HUES48 (cell line): ENCODE measurements at regions not wholly inside any gene's neighbourhood (a gene's known extent, or its start where the extent isn't known, plus 50 kb on each side); places are given as distances from the start of the nearest gene placed in this dataset.

Source experiments
- H3K27ac ChIP-seq: one replicate; pipeline ENCODE4 v1.7.0; 2013; ENCODE audit warnings: low read depth, low read length, inconsistent platforms
- H3K27me3 ChIP-seq: 2 replicates; pipeline ENCODE4 v1.6.1; 2013; ENCODE audit warnings: mild to moderate bottlenecking, low read length; ENCODE audit not compliant: control insufficient read depth, insufficient read depth
- H3K36me3 ChIP-seq: 2 replicates; pipeline ENCODE4 v1.6.1; 2013; ENCODE audit warnings: low read length; ENCODE audit not compliant: control insufficient read depth, insufficient read depth
- H3K4me1 ChIP-seq: 2 replicates; pipeline ENCODE4 v1.6.1; 2013; ENCODE audit warnings: mild to moderate bottlenecking, low read length; ENCODE audit not compliant: control insufficient read depth, insufficient read depth
- H3K4me3 ChIP-seq: 2 replicates; pipeline ENCODE4 v1.5.1; 2013; ENCODE audit warnings: mild to moderate bottlenecking, low read depth, low read length
- H3K9ac ChIP-seq: 2 replicates; pipeline ENCODE4 v1.6.1; 2013; ENCODE audit warnings: mild to moderate bottlenecking, low read depth, low read length, moderate library complexity
- H3K9me3 ChIP-seq: 2 replicates; pipeline ENCODE4 v1.6.1; 2013; ENCODE audit warnings: low read length; ENCODE audit not compliant: control insufficient read depth, insufficient read depth

GRCh38 chr3:76245073-76245472, 459.7 kb upstream of the ZNF717 start:
- Histone ChIP-seq H3K4me1 (peaks cover 29% of the 10 kb centered on the region), H3K36me3 (no peaks in the 10 kb centered on the region), H3K9me3 (no peaks in the 10 kb centered on the region), H3K27me3 (no peaks in the 10 kb centered on the region), H3K27ac (no peak overlapping the region), H3K4me3 (no peak overlapping the region), H3K9ac (no peak overlapping the region)

GRCh38 chr3:76245622-76246021, 460.3 kb upstream of the ZNF717 start:
- Histone ChIP-seq H3K4me1 (peaks cover 28% of the 10 kb centered on the region), H3K9ac (no peak overlapping the region), H3K27me3 (no peaks in the 10 kb centered on the region), H3K27ac (no peak overlapping the region), H3K36me3 (no peaks in the 10 kb centered on the region), H3K9me3 (no peaks in the 10 kb centered on the region), H3K4me3 (no peak overlapping the region)

GRCh38 chr3:76264496-76264895, 479.1 kb upstream of the ZNF717 start:
- H3K9me3 ChIP-seq: no peaks in the 10 kb centered on the region
- H3K4me1 ChIP-seq: no peaks in the 10 kb centered on the region
- no peak overlapping the region for H3K9ac ChIP-seq
- H3K4me3 ChIP-seq: no peak overlapping the region
- no peaks in the 10 kb centered on the region for H3K27me3 ChIP-seq
- H3K27ac ChIP-seq: no peak overlapping the region
- no peaks in the 10 kb centered on the region for H3K36me3 ChIP-seq

DNA sequence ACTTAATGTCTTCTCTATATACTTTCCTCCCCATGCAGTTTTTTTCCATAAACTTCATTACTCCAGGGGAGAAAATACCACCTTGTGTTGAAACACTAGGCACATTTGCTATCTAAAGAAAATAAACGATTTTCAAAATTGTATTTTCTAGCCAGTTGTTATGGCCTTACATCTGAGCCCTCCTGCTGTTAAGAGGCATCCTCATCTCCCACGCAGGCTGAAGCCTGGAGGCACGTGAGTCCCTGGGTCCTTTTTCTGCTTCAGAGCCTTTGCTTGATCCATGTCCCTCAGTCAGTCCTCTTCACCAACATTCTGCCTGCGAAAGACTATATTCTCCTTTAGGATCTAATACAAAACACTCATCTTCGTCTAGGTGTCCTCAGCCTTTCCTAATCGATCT, 479.6 kb upstream of the ZNF717 start:
- no peak overlapping the region for H3K9ac ChIP-seq
- no peaks in the 10 kb centered on the region for H3K27me3 ChIP-seq
- no peak overlapping the region for H3K4me3 ChIP-seq
- H3K27ac ChIP-seq: no peak overlapping the region
- H3K9me3 ChIP-seq: no peaks in the 10 kb centered on the region
- no peaks in the 10 kb centered on the region for H3K4me1 ChIP-seq
- H3K36me3 ChIP-seq: no peaks in the 10 kb centered on the region

- Histone ChIP-seq H3K36me3 (no peaks in the 10 kb centered on the region), H3K27ac (no peak overlapping the region), H3K9ac (no peak overlapping the region), H3K9me3 (no peaks in the 10 kb centered on the region), H3K4me3 (no peak overlapping the region), H3K27me3 (no peaks in the 10 kb centered on the region), H3K4me1 (no peaks in the 10 kb centered on the region)
Measured at GRCh38 chr3:76266511-76266910, 481.2 kb upstream of the ZNF717 start.

GRCh38 chr3:76267851-76268380, 482.6 kb upstream of the ZNF717 start:
- Histone ChIP-seq H3K27ac (no peak overlapping the region), H3K9ac (no peak overlapping the region), H3K36me3 (no peaks in the 10 kb centered on the region), H3K27me3 (no peaks in the 10 kb centered on the region), H3K4me3 (no peak overlapping the region), H3K9me3 (no peaks in the 10 kb centered on the region), H3K4me1 (no peaks in the 10 kb centered on the region)

GRCh38 chr3:76293856-76294255, 508.5 kb upstream of the ZNF717 start:
- no peaks in the 10 kb centered on the region; the same call in 1 of the 2 replicates for H3K9me3 ChIP-seq
- 0 out of 2 replicates have a peak, but pooled peaks cover 8% of the 10 kb centered on the region for H3K4me1 ChIP-seq
- H3K27me3 ChIP-seq: no peaks in the 10 kb centered on the region
- H3K27ac ChIP-seq: no peak overlapping the region
- no peak overlapping the region for H3K9ac ChIP-seq
- no peaks in the 10 kb centered on the region for H3K36me3 ChIP-seq
- no peak overlapping the region for H3K4me3 ChIP-seq

- H3K9ac ChIP-seq: no peak overlapping the region
- H3K36me3 ChIP-seq: no peaks in the 10 kb centered on the region
- no peaks in the 10 kb centered on the region for H3K4me1 ChIP-seq
- H3K4me3 ChIP-seq: no peak overlapping the region
- no peaks in the 10 kb centered on the region; the same call in 1 of the 2 replicates for H3K9me3 ChIP-seq
- H3K27me3 ChIP-seq: no peaks in the 10 kb centered on the region
- no peak overlapping the region for H3K27ac ChIP-seq
Measured at GRCh38 chr3:76300746-76301145, 515.4 kb upstream of the ZNF717 start.

DNA sequence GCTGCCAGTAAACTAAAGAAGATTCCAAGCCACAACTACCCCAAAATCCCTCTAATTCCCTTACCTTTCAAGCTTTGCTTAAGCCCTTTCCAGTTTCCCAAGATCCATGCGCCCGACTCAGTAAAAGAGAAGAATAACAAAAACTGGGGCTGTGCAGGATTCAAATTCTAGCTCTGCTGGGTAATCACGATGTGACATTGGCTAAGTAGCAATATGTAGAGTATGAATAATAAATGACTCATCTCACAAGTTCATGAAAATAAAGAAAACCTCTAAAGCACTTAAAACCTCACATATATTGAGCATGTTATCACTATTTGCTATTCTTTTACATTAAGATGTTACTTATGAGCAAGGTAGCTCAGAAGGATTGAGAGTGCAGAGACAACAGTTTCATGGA, 522.2 kb upstream of the ZNF717 start:
- Histone ChIP-seq H3K9ac (no peak overlapping the region), H3K9me3 (no peaks in the 10 kb centered on the region), H3K27me3 (no peaks in the 10 kb centered on the region), H3K27ac (no peak overlapping the region), H3K36me3 (no peaks in the 10 kb centered on the region), H3K4me1 (peaks cover 5% of the 10 kb centered on the region), H3K4me3 (no peak overlapping the region)

DNA sequence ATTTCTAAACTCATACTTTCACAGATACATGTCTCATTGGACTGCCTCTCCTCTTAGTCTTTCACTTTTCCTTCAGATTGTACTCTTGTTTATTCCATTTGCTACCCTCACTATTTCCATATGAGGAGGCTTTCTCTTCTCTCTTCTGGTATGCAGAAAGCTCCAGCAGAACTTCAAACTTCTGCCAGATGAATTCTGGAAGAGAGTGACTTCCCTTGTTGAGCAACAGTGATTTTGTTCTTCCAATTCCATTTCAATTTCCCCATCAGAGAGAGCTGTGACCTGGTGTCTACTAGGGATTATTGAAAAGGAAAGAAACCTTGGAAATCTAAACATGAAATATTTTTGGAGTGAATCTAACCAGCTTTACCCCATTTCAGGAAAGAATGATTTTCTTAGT, 523.2 kb upstream of the ZNF717 start:
- Histone ChIP-seq H3K36me3 (no peaks in the 10 kb centered on the region), H3K27ac (no peak overlapping the region), H3K4me3 (no peak overlapping the region), H3K27me3 (no peaks in the 10 kb centered on the region), H3K9ac (no peak overlapping the region), H3K4me1 (peaks cover 9% of the 10 kb centered on the region), H3K9me3 (no peaks in the 10 kb centered on the region)

GRCh38 chr3:76310089-76310488, 524.7 kb upstream of the ZNF717 start:
- Histone ChIP-seq H3K9me3 (no peaks in the 10 kb centered on the region), H3K36me3 (no peaks in the 10 kb centered on the region), H3K27ac (no peak overlapping the region), H3K9ac (no peak overlapping the region), H3K27me3 (no peaks in the 10 kb centered on the region), H3K4me1 (peaks cover 9% of the 10 kb centered on the region), H3K4me3 (no peak overlapping the region)

DNA sequence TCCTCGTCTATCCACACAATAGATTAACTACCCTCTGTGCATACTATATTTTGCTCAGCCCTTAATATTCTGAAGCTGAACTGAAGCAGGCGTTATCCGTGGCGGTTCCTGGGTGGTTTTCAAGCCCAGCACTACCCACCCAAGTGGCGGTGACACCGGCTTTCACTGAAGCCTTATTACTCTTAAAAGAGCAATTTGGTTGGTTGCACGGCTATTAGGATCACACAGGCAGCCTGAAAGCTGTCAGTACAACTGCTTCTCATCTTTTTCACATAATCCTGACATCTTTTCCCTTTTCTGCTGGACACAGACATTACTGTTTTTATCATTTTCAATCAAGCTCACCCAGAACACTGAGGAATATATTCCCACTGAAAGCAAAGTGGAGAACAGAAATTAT, 525.3 kb upstream of the ZNF717 start:
- Histone ChIP-seq H3K36me3 (no peaks in the 10 kb centered on the region), H3K4me1 (peaks cover 9% of the 10 kb centered on the region), H3K27ac (no peak overlapping the region), H3K27me3 (no peaks in the 10 kb centered on the region), H3K9me3 (no peaks in the 10 kb centered on the region), H3K4me3 (no peak overlapping the region), H3K9ac (no peak overlapping the region)
